BLaER1 treated with 17β-estradiol and CSF1 and Interleukin-3, amounts not matched to agents 10 nM and 100 nM (cell line): ENCODE measurements at regions not wholly inside any gene's neighbourhood (a gene's known extent, or its start where the extent isn't known, plus 50 kb on each side); places are given as distances from the start of the nearest gene placed in this dataset.
"Not testable (repeated sequence)": the region's sequence is repeated elsewhere in the genome, so short reads cannot be mapped to it uniquely, and the experiment has no call there.

Experiments used
- H3K27ac ChIP-seq, 11 experiments: shearing (Covaris generic); formaldehyde crosslinking; 2 replicates each; pipeline ENCODE4 v1.8.1; 2022
- H3K27me3 ChIP-seq, 11 experiments: shearing (Covaris generic); formaldehyde crosslinking; 2 replicates each; pipeline ENCODE4 v1.8.1; 2022
- H3K36me3 ChIP-seq, 11 experiments: shearing (Covaris generic); formaldehyde crosslinking; 2 replicates each; pipeline ENCODE4 v1.8.1; 2022
- H3K4me1 ChIP-seq, 10 experiments: shearing (Covaris generic); formaldehyde crosslinking; 2 replicates each; pipeline ENCODE4 v1.8.1; 2022
- H3K4me2 ChIP-seq, 11 experiments: shearing (Covaris generic); formaldehyde crosslinking; 2 replicates each; pipeline ENCODE4 v1.8.1; 2022
- H3K4me3 ChIP-seq, 10 experiments: shearing (Covaris generic); formaldehyde crosslinking; 2 replicates each; pipeline ENCODE4 v1.8.1; 2022
- H3K9ac ChIP-seq, 11 experiments: shearing (Covaris generic); formaldehyde crosslinking; 2 replicates each; pipeline ENCODE4 v1.8.1; 2022
- H3K9me3 ChIP-seq, 11 experiments: shearing (Covaris generic); formaldehyde crosslinking; replicated peaks in 1 of 11; 2 replicates each; pipeline ENCODE4 v1.8.1; 2022
- H4K20me1 ChIP-seq, 11 experiments: shearing (Covaris generic); formaldehyde crosslinking; 2 replicates each; pipeline ENCODE4 v1.8.1; 2022
- Cebpa-rat ChIP-seq, 11 experiments: shearing (Covaris generic); IDR thresholded peaks; 2 replicates each; pipeline ENCODE4 v1.8.1; 2022

- H3K4me2 ChIP-seq, result no peak overlapping the region
- H3K27ac ChIP-seq, result no peak overlapping the region
- H3K36me3 ChIP-seq, result no peaks in the 10 kb centered on the region
- no peaks in the 10 kb centered on the region for H3K4me1 ChIP-seq
- no peak for TF ChIP-seq Cebpa-rat (IDR thresholded peaks at IDR 0.05)
- no peaks in the 10 kb centered on the region for H3K27me3 ChIP-seq
- H3K9ac ChIP-seq, result no peak overlapping the region
- no peaks in the 10 kb centered on the region; a peak in 1 of 22 replicates for H3K9me3 ChIP-seq
- H4K20me1 ChIP-seq, result no peaks in the 10 kb centered on the region
- no peak overlapping the region for H3K4me3 ChIP-seq
Observed at GRCh38 chr7:29619111-29619510, 55.5 kb downstream of the PRR15 start.

GRCh38 chr7:29619848-29620555 lies 56.4 kb downstream of the PRR15 start:
- H3K4me1 ChIP-seq, result no peaks in the 10 kb centered on the region
- no peak overlapping the region for H3K4me2 ChIP-seq
- no peak overlapping the region for H3K9ac ChIP-seq
- H3K27ac ChIP-seq, result no peak overlapping the region
- H3K4me3 ChIP-seq, result no peak overlapping the region
- no peaks in the 10 kb centered on the region for H3K36me3 ChIP-seq
- no peaks in the 10 kb centered on the region for H3K27me3 ChIP-seq
- no peaks in the 10 kb centered on the region for H4K20me1 ChIP-seq
- no peak for TF ChIP-seq Cebpa-rat (IDR thresholded peaks at IDR 0.05)
- H3K9me3 ChIP-seq, result no peaks in the 10 kb centered on the region

DNA sequence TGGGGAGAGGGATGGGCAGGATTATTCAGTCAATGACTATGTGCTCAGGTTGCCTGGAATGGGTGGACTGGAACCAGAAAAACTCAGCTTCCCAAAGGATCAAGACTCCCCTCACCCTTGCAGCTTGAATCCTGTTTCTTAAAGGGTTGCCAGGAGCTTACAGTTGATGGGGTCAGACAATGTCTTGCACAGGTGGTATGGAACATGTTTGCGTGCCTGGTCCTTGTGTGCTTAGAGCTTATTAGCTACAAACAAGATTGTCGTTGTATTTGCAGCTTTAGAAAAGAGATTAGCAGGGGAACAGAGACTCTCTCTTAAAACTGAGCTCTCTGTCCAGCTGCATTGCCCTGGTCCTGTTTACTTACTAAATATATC lies 56.9 kb downstream of the PRR15 start:
- Histone ChIP-seq H3K27ac (no peak overlapping the region), H3K9ac (no peak overlapping the region), H3K4me3 (no peak overlapping the region), H3K4me1 (no peaks in the 10 kb centered on the region), H3K4me2 (no peak overlapping the region), H3K36me3 (no peaks in the 10 kb centered on the region), H3K27me3 (no peaks in the 10 kb centered on the region), H3K9me3 (no peaks in the 10 kb centered on the region), H4K20me1 (no peaks in the 10 kb centered on the region)
- TF ChIP-seq Cebpa-rat (IDR thresholded peaks at IDR 0.05), result no peak

GRCh38 chr7:29622335-29623265 lies 59.0 kb downstream of the PRR15 start:
- Histone ChIP-seq H3K9me3 (no peaks in the 10 kb centered on the region), H4K20me1 (no peaks in the 10 kb centered on the region), H3K4me1 (no peaks in the 10 kb centered on the region), H3K4me2 (no peak overlapping the region), H3K9ac (no peak overlapping the region), H3K36me3 (no peaks in the 10 kb centered on the region), H3K27me3 (no peaks in the 10 kb centered on the region), H3K4me3 (no peak overlapping the region), H3K27ac (no peak overlapping the region)
- no peak for TF ChIP-seq Cebpa-rat (IDR thresholded peaks at IDR 0.05)

DNA sequence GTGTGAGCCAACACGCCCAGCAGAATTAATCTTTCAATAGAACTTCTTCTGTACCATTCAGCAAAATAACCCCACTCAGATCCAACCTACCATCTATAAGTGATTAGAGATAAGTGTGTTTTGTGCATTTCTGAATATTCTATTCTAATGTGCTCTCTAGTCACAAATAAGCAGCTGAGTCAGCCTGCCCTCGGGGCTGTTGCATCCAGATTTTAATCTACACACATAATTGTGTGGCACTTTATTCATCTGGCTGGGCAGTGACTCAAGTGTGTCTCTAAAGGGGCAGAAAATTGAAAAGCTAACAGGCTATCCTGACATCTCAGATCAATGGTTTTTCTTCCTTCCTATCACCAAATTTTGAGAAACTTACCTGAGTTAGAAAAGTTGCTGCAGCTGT lies 60.3 kb downstream of the PRR15 start:
- no peaks in the 10 kb centered on the region for H3K4me1 ChIP-seq
- H4K20me1 ChIP-seq, result no peaks in the 10 kb centered on the region
- no peaks in the 10 kb centered on the region for H3K36me3 ChIP-seq
- no peak overlapping the region for H3K27ac ChIP-seq
- TF ChIP-seq Cebpa-rat (IDR thresholded peaks at IDR 0.05), result no peak
- no peak overlapping the region for H3K4me2 ChIP-seq
- H3K9me3 ChIP-seq, result no peaks in the 10 kb centered on the region
- H3K27me3 ChIP-seq, result no peaks in the 10 kb centered on the region
- H3K9ac ChIP-seq, result no peak overlapping the region
- H3K4me3 ChIP-seq, result no peak overlapping the region

DNA sequence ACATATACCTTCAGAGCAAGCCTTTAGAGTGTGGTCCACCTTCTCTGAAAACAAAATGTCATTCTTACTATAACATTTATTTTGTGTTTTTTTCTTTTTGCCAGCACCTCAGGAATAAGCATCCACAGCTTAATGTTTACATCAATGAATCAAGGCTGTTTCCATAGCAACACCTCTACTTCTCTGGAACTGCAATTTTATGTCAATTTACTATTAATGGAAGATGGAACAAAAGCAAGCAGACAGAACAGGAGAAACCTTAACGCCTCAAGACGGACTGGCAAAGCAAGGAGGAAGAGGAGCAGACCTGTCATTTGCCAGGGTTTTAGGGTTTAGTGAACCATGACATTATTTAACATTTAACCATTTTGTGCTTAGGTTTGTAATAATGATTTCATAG lies 63.1 kb downstream of the PRR15 start:
- Histone ChIP-seq H3K27me3 (no peaks in the 10 kb centered on the region), H3K4me2 (no peak overlapping the region), H3K4me1 (no peaks in the 10 kb centered on the region), H3K27ac (no peak overlapping the region), H3K36me3 (no peaks in the 10 kb centered on the region), H3K4me3 (no peak overlapping the region), H3K9ac (no peak overlapping the region), H3K9me3 (no peaks in the 10 kb centered on the region), H4K20me1 (no peaks in the 10 kb centered on the region)
- TF ChIP-seq Cebpa-rat (IDR thresholded peaks at IDR 0.05), result no peak

DNA sequence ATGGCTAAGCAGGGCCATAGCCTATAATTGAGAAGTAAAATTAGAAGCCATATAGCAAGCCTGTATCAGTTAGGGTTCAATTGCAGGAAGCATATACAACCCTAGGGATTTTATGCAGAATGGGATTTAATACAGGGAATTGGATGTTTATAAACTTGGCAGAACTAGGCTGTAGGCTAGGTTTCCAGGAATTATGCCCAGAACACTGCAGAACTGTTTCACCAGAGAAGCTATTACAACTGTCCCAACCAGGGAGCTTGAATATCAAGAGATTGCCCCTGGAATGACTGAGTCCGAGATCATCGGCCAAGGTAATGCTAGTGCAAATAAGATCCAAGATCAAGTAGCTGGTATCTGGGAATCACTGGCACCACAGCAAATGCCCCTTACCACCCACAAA lies 64.0 kb downstream of the PRR15 start:
- no peak for TF ChIP-seq Cebpa-rat (IDR thresholded peaks at IDR 0.05)
- Histone ChIP-seq H3K27ac (no peak overlapping the region), H3K4me1 (no peaks in the 10 kb centered on the region), H3K9ac (no peak overlapping the region), H4K20me1 (no peaks in the 10 kb centered on the region), H3K27me3 (no peaks in the 10 kb centered on the region), H3K9me3 (no peaks in the 10 kb centered on the region), H3K36me3 (no peaks in the 10 kb centered on the region), H3K4me2 (no peak overlapping the region), H3K4me3 (no peak overlapping the region)

GRCh38 chr7:29629507-29629906 lies 65.9 kb downstream of the PRR15 start:
- H3K4me2 ChIP-seq, result no peak overlapping the region
- no peaks in the 10 kb centered on the region for H4K20me1 ChIP-seq
- no peak overlapping the region for H3K9ac ChIP-seq
- H3K4me3 ChIP-seq, result no peak overlapping the region
- no peaks in the 10 kb centered on the region for H3K9me3 ChIP-seq
- no peak overlapping the region for H3K27ac ChIP-seq
- H3K36me3 ChIP-seq, result no peaks in the 10 kb centered on the region
- no peaks in the 10 kb centered on the region for H3K27me3 ChIP-seq
- no peak for TF ChIP-seq Cebpa-rat (IDR thresholded peaks at IDR 0.05)
- no peaks in the 10 kb centered on the region for H3K4me1 ChIP-seq

GRCh38 chr7:29635067-29636008 lies 71.7 kb downstream of the PRR15 start:
- H4K20me1 ChIP-seq, H3K4me1 ChIP-seq, H3K27ac ChIP-seq, H3K4me2 ChIP-seq, H3K9me3 ChIP-seq, H3K4me3 ChIP-seq, H3K36me3 ChIP-seq, H3K27me3 ChIP-seq, H3K9ac ChIP-seq: not testable (repeated sequence)
